ENCODE measurements at regions not wholly inside any gene's neighbourhood (a gene's known extent, or its start where the extent isn't known, plus 50 kb on each side); places are given as distances from the start of the nearest gene placed in this dataset.
"Not testable (repeated sequence)": the region's sequence is repeated elsewhere in the genome, so short reads cannot be mapped to it uniquely, and the experiment has no call there.

- DNase-seq (ENCODE audit: low read depth); H3K4me3 ChIP-seq (ENCODE audit: control insufficient read depth, low read depth, low read length): not testable (repeated sequence)
These were observed 137.7 kb upstream of the KCTD7 start for GRCh38 chr7:66490979-66491378.

GRCh38 chr7:66492405-66492804 is 136.3 kb upstream of the KCTD7 start:
- not testable (repeated sequence) for DNase-seq (ENCODE audit: low read depth)
- peak overlapping the region; percentile 64 for H3K4me3 ChIP-seq (ENCODE audit: control insufficient read depth, low read depth, low read length)

GRCh38 chr7:66493235-66494205 is 135.2 kb upstream of the KCTD7 start:
- TF ChIP-seq CTCF (IDR thresholded peaks at IDR 0.05; ENCODE audit: control insufficient read depth, insufficient read depth, low read depth, low read length, missing control alignments): peak; percentile 1
- H3K4me3 ChIP-seq (ENCODE audit: control insufficient read depth, low read depth, low read length): peak overlapping the region; percentile 64
- peak; percentile 87 for DNase-seq (ENCODE audit: low read depth)

GRCh38 chr7:66497346-66497745 is 131.3 kb upstream of the KCTD7 start:
- TF ChIP-seq CTCF (IDR thresholded peaks at IDR 0.05; ENCODE audit: control insufficient read depth, insufficient read depth, low read depth, low read length, missing control alignments): no peak
- H3K4me3 ChIP-seq (ENCODE audit: control insufficient read depth, low read depth, low read length): no peak overlapping the region
- no peak for DNase-seq (ENCODE audit: low read depth)

GRCh38 chr7:66500087-66500486 is 128.6 kb upstream of the KCTD7 start:
- TF ChIP-seq CTCF (IDR thresholded peaks at IDR 0.05; ENCODE audit: control insufficient read depth, insufficient read depth, low read depth, low read length, missing control alignments): no peak
- H3K4me3 ChIP-seq (ENCODE audit: control insufficient read depth, low read depth, low read length): no peak overlapping the region
- no peak for DNase-seq (ENCODE audit: low read depth)

GRCh38 chr7:66502230-66503035 is 126.2 kb upstream of the KCTD7 start:
- no peak overlapping the region for H3K4me3 ChIP-seq (ENCODE audit: control insufficient read depth, low read depth, low read length)
- peak; percentile 17 for TF ChIP-seq CTCF (IDR thresholded peaks at IDR 0.05; ENCODE audit: control insufficient read depth, insufficient read depth, low read depth, low read length, missing control alignments)
- no peak for DNase-seq (ENCODE audit: low read depth)

- TF ChIP-seq CTCF (IDR thresholded peaks at IDR 0.05; ENCODE audit: control insufficient read depth, insufficient read depth, low read depth, low read length, missing control alignments): no peak
- DNase-seq (ENCODE audit: low read depth): no peak
- no peak overlapping the region for H3K4me3 ChIP-seq (ENCODE audit: control insufficient read depth, low read depth, low read length)
These were observed 125.7 kb upstream of the KCTD7 start for GRCh38 chr7:66503036-66503370.

Measured in AG09309 (cell line).